ENCODE measurements at regions not wholly inside any gene's neighbourhood (a gene's known extent, or its start where the extent isn't known, plus 50 kb on each side); places are given as distances from the start of the nearest gene placed in this dataset.

GRCh38 chr1:17907999-17908398 lies 152.9 kb downstream of the ACTL8 start (continued):
- TF ChIP-seq, protein P1, sequence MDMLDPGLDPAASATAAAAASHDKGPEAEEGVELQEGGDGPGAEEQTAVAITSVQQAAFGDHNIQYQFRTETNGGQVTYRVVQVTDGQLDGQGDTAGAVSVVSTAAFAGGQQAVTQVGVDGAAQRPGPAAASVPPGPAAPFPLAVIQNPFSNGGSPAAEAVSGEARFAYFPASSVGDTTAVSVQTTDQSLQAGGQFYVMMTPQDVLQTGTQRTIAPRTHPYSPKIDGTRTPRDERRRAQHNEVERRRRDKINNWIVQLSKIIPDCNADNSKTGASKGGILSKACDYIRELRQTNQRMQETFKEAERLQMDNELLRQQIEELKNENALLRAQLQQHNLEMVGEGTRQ (IDR thresholded peaks at IDR 0.05; ENCODE audit: borderline replicate concordance, low read depth, low read length) = no peak
- TF ChIP-seq TAF1 (IDR thresholded peaks at IDR 0.05; ENCODE audit: borderline replicate concordance, low read depth, low read length) (no peak), RFX5 (IDR thresholded peaks at IDR 0.05; ENCODE audit: low read length) (no peak), MXI1 (IDR thresholded peaks at IDR 0.05; ENCODE audit: low read depth, low read length) (no peak), FOXJ3 (CRISPR knock-in tag; IDR thresholded peaks at IDR 0.05) (no peak), EZH2phosphoT487 (IDR thresholded peaks at IDR 0.05; ENCODE audit: borderline replicate concordance, low read depth) (no peak), RCOR1 (IDR thresholded peaks at IDR 0.05; ENCODE audit: low read length) (no peak), NFIC (IDR thresholded peaks at IDR 0.05; ENCODE audit: borderline replicate concordance) (no peak), POLR2AphosphoS5 (IDR thresholded peaks at IDR 0.05; ENCODE audit: low read depth, low read length) (no peak), ZBTB33 (IDR thresholded peaks at IDR 0.05; ENCODE audit: borderline replicate concordance, low read depth) (no peak), TEAD4 (IDR thresholded peaks at IDR 0.05; ENCODE audit: borderline replicate concordance, insufficient read depth) (no peak), SMC3 (IDR thresholded peaks at IDR 0.05; ENCODE audit: low read depth, low read length) (no peak), JUND (IDR thresholded peaks at IDR 0.05) (no peak)

DNA sequence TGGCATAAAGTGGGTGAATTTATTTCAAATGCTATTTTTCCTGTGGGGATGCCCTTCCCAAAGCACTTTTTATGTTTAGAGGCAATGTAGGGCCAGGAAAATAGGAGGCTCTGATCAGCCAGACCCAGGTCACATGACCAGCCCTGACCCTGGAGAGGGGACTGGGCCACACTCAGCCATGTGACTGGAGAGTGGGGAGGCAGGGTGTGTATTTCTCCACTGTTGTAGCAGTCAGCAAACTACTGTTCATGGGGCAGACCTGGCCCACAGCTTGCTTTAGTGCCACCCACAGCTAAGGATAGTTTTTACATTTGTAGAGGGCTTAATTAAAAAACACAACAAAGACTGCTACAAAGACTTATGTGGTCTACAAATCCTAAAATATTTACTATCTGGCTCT lies 153.8 kb downstream of the ACTL8 start:
- Histone ChIP-seq H3K9me2 (no peaks in the 10 kb centered on the region), H3K9me3 (no peaks in the 10 kb centered on the region), H3K79me2 (ENCODE audit: insufficient read depth) (no peaks in the 10 kb centered on the region), H4K20me1 (ENCODE audit: insufficient read depth) (no peaks in the 10 kb centered on the region), H3K4me3 (ENCODE audit: low read depth in 2 of 2, low read length in 1 of 2) (no peak overlapping the region), H2AFZ (ENCODE audit: low read depth) (no peak overlapping the region), H3K27me3 (ENCODE audit: insufficient read depth) (no peaks in the 10 kb centered on the region), H3K4me1 (ENCODE audit: control insufficient read depth in 1 of 2, insufficient read depth in 2 of 2, low read depth in 1 of 2, low read length in 1 of 2) (no peaks in the 10 kb centered on the region; a peak in 1 of 4 replicates), H3K4me2 (no peak overlapping the region), H3K9ac (no peak overlapping the region), H3F3A (replicated peaks; ENCODE audit: insufficient read depth) (no peaks in the 10 kb centered on the region), H3K27ac (ENCODE audit: low read depth in 2 of 2, low read length in 1 of 2) (no peak overlapping the region), H3K36me3 (replicated peaks in 1 of 2; ENCODE audit: control insufficient read depth in 1 of 2, insufficient read depth in 2 of 2, low read length in 1 of 2) (no peaks in the 10 kb centered on the region)
- ChIA-PET CTCF (interaction anchor here (0.6 to 2.7 kb wide), 23 partner anchors 9 to 672 kb away, joined by 3 to 27 read pairs (median 4); no protein-coding TSS in a partner anchor), POLR2A (no interaction called here)
- TF ChIP-seq TAF1 (IDR thresholded peaks at IDR 0.05; ENCODE audit: borderline replicate concordance, low read depth, low read length) (no peak), FOSL2 (IDR thresholded peaks at IDR 0.05; ENCODE audit: borderline replicate concordance, low read depth) (no peak), REST (IDR thresholded peaks at IDR 0.05; ENCODE audit: low read depth, low read length) (no peak), TEAD4 (IDR thresholded peaks at IDR 0.05; ENCODE audit: borderline replicate concordance, insufficient read depth) (no peak), FOXM1 (IDR thresholded peaks at IDR 0.05; ENCODE audit: low read depth) (no peak), RCOR1 (IDR thresholded peaks at IDR 0.05; ENCODE audit: low read length) (no peak), RFX5 (IDR thresholded peaks at IDR 0.05; ENCODE audit: low read length) (no peak), PBX3 (IDR thresholded peaks at IDR 0.05) (no peak), JUND (IDR thresholded peaks at IDR 0.05) (no peak), SMC3 (IDR thresholded peaks at IDR 0.05; ENCODE audit: low read depth, low read length) (no peak; the same call in 1 of the 2 replicates), EZH2phosphoT487 (IDR thresholded peaks at IDR 0.05; ENCODE audit: borderline replicate concordance, low read depth) (no peak), RXRA (IDR thresholded peaks at IDR 0.05; ENCODE audit: borderline replicate concordance, low read depth) (no peak), CHD2 (IDR thresholded peaks at IDR 0.05; ENCODE audit: low read length, partially characterized antibody) (no peak), GATA2 (CRISPR knock-in tag; IDR thresholded peaks at IDR 0.05) (no peak), FOXJ3 (CRISPR knock-in tag; IDR thresholded peaks at IDR 0.05) (no peak), POLR2AphosphoS5 (IDR thresholded peaks at IDR 0.05; ENCODE audit: low read depth, low read length) (no peak), GABPA (IDR thresholded peaks at IDR 0.05; ENCODE audit: low read depth) (no peak), NRF1 (IDR thresholded peaks at IDR 0.05; ENCODE audit: low read depth, low read length) (no peak), EP300 (IDR thresholded peaks at IDR 0.05; ENCODE audit: borderline replicate concordance in 1 of 2, low read depth in 1 of 2, low read length in 1 of 2) (no peak)
- TF ChIP-seq, protein P1 (IDR thresholded peaks at IDR 0.05; ENCODE audit: borderline replicate concordance, low read depth, low read length) = no peak
- no peak for DNase-seq
